SK-N-SH treated with all-trans-retinoic acid at 6 μM for 48 hours (cell line): ENCODE measurements at regions not wholly inside any gene's neighbourhood (a gene's known extent, or its start where the extent isn't known, plus 50 kb on each side); places are given as distances from the start of the nearest gene placed in this dataset.

Experiments
- ATAC-seq: fragments of 200-7000 bp; cut with Tn5 transposase; 3 replicates; pipeline ENCODE4 v1.9.1; 2020; ENCODE audit warnings: mild to moderate bottlenecking, moderate library complexity
- ARNTL ChIP-seq: fragments of 450-650 bp; formaldehyde crosslinking; IDR thresholded peaks from 2 replicates; pipeline ENCODE4 v1.5.0; 2020; ENCODE audit warnings: low read depth, mild to moderate bottlenecking, moderate library complexity, borderline replicate concordance
- BACH2 ChIP-seq: fragments of 250-450 bp; sonication (Bioruptor Pico); IDR thresholded peaks from 2 replicates; pipeline ENCODE4 v1.9.0; 2021; ENCODE audit warnings: mild to moderate bottlenecking, borderline replicate concordance
- CREB5 ChIP-seq: fragments of 250-450 bp; sonication (Bioruptor Pico); IDR thresholded peaks from 2 replicates; pipeline ENCODE4 v1.5.1; 2020; ENCODE audit warnings: low read depth, mild to moderate bottlenecking, moderate library complexity
- CSRNP3 ChIP-seq: fragments of 250-450 bp; sonication (Bioruptor Pico); IDR thresholded peaks from 2 replicates; pipeline ENCODE4 v1.5.1; 2021; ENCODE audit warnings: mild to moderate bottlenecking, moderate library complexity
- ESRRG ChIP-seq: fragments of 250-450 bp; sonication (Bioruptor Pico); IDR thresholded peaks from 2 replicates; pipeline ENCODE4 v1.6.1; 2021; ENCODE audit warnings: mild to moderate bottlenecking
- GLIS3 ChIP-seq: fragments of 250-450 bp; sonication (Bioruptor Pico); IDR thresholded peaks from 2 replicates; pipeline ENCODE4 v1.5.0; 2020; ENCODE audit warnings: mild to moderate bottlenecking, moderate library complexity
- ISL1 ChIP-seq: fragments of 250-450 bp; sonication (Bioruptor Pico); IDR thresholded peaks from 2 replicates; pipeline ENCODE4 v2.1.2; 2022; ENCODE audit warnings: mild to moderate bottlenecking, moderate library complexity
- OSR1 ChIP-seq: fragments of 250-450 bp; sonication (Bioruptor Pico); IDR thresholded peaks from 2 replicates; pipeline ENCODE4 v1.8.0; 2022; ENCODE audit warnings: moderate library complexity, mild to moderate bottlenecking, inconsistent platforms
- PATZ1 ChIP-seq: fragments of 250-450 bp; sonication (Bioruptor Pico); IDR thresholded peaks from 2 replicates; pipeline ENCODE4 v1.8.0; 2020; ENCODE audit warnings: mild to moderate bottlenecking, moderate library complexity, borderline replicate concordance
- POU6F1 ChIP-seq: fragments of 250-450 bp; sonication (Bioruptor Pico); IDR thresholded peaks from 2 replicates; pipeline ENCODE4 v1.8.0; 2021; ENCODE audit warnings: low read depth, mild to moderate bottlenecking, moderate library complexity, borderline replicate concordance
- PPARA ChIP-seq: fragments of 250-450 bp; sonication (Bioruptor Pico); IDR thresholded peaks from 2 replicates; pipeline ENCODE4 v1.5.0; 2020; ENCODE audit warnings: mild to moderate bottlenecking, borderline replicate concordance
- RARB ChIP-seq: fragments of 250-450 bp; sonication (Bioruptor Pico); IDR thresholded peaks from 2 replicates; pipeline ENCODE4 v1.8.0; 2021; ENCODE audit warnings: mild to moderate bottlenecking, moderate library complexity
- SNAI2 ChIP-seq: fragments of 250-450 bp; sonication (Bioruptor Pico); IDR thresholded peaks from 2 replicates; pipeline ENCODE4 v1.5.0; 2020; ENCODE audit warnings: mild to moderate bottlenecking, moderate library complexity
- TCF4 ChIP-seq: fragments of 250-450 bp; sonication (Bioruptor Pico); IDR thresholded peaks from 2 replicates; pipeline ENCODE4 v1.8.0; 2021; ENCODE audit warnings: mild to moderate bottlenecking, moderate library complexity, borderline replicate concordance
- TOX ChIP-seq: fragments of 250-450 bp; sonication (Bioruptor Pico); IDR thresholded peaks from 2 replicates; pipeline ENCODE4 v1.8.0; 2021; ENCODE audit warnings: mild to moderate bottlenecking, moderate library complexity, borderline replicate concordance
- TSHZ2 ChIP-seq: fragments of 250-450 bp; sonication (Bioruptor Pico); IDR thresholded peaks from 2 replicates; pipeline ENCODE4 v1.5.0; 2020; ENCODE audit warnings: mild to moderate bottlenecking, moderate library complexity
- ZC3H10 ChIP-seq: fragments of 250-450 bp; sonication (Bioruptor Pico); IDR thresholded peaks from 2 replicates; pipeline ENCODE4 v1.5.1; 2021; ENCODE audit warnings: mild to moderate bottlenecking, moderate library complexity
- ZFP3 ChIP-seq: fragments of 250-450 bp; sonication (Bioruptor Pico); IDR thresholded peaks from 2 replicates; pipeline ENCODE4 v1.5.0; 2020; ENCODE audit warnings: mild to moderate bottlenecking, moderate library complexity
- ZFP30 ChIP-seq: fragments of 450-650 bp; formaldehyde crosslinking; IDR thresholded peaks from 2 replicates; pipeline ENCODE4 v1.5.0; 2022; ENCODE audit warnings: mild to moderate bottlenecking, moderate library complexity
- ZNF565 ChIP-seq: fragments of 450-650 bp; formaldehyde crosslinking; conservative IDR thresholded peaks from 2 replicates; pipeline ENCODE4 v1.5.0; 2020; ENCODE audit warnings: low read depth, mild to moderate bottlenecking, moderate library complexity
- ZNF70 ChIP-seq: fragments of 450-650 bp; formaldehyde crosslinking; IDR thresholded peaks from 2 replicates; pipeline ENCODE4 v1.5.0; 2020; ENCODE audit warnings: mild to moderate bottlenecking, moderate library complexity
- ZNF8 ChIP-seq: fragments of 450-650 bp; formaldehyde crosslinking; IDR thresholded peaks from 2 replicates; pipeline ENCODE4 v1.5.0; 2020; ENCODE audit warnings: mild to moderate bottlenecking, moderate library complexity

- no peak for ATAC-seq
- TF ChIP-seq GLIS3 (no peak), POU6F1 (no peak), SNAI2 (no peak), BACH2 (CRISPR knock-in tag) (no peak), RARB (no peak), ZC3H10 (CRISPR knock-in tag) (no peak), ZNF70 (CRISPR knock-in tag) (no peak), TSHZ2 (CRISPR knock-in tag) (no peak), OSR1 (no peak), CREB5 (no peak), PPARA (CRISPR knock-in tag) (no peak), ZNF565 (no peak), TCF4 (CRISPR knock-in tag) (no peak), CSRNP3 (CRISPR knock-in tag) (no peak), ZNF8 (CRISPR knock-in tag) (no peak), ZFP30 (CRISPR knock-in tag) (no peak), PATZ1 (CRISPR knock-in tag) (no peak)
These were observed 1649.7 kb upstream of the SPRY2 start for GRCh38 chr13:81990652-81991051.

- ATAC-seq: no peak
- no peak for TF ChIP-seq ISL1
- TF ChIP-seq PATZ1 (CRISPR knock-in tag): no peak
- TF ChIP-seq OSR1: no peak
- TF ChIP-seq TOX (CRISPR knock-in tag): no peak
- TF ChIP-seq ARNTL (CRISPR knock-in tag): no peak
- TF ChIP-seq BACH2 (CRISPR knock-in tag): no peak
- TF ChIP-seq ZFP3 (CRISPR knock-in tag): no peak
- no peak for TF ChIP-seq CREB5
- TF ChIP-seq ZNF70 (CRISPR knock-in tag): no peak
- no peak for TF ChIP-seq ZNF565
- no peak for TF ChIP-seq RARB
- TF ChIP-seq TCF4 (CRISPR knock-in tag): no peak
- TF ChIP-seq ZC3H10 (CRISPR knock-in tag): no peak
- TF ChIP-seq TSHZ2 (CRISPR knock-in tag): no peak
- no peak for TF ChIP-seq ESRRG (CRISPR knock-in tag)
- no peak for TF ChIP-seq CSRNP3 (CRISPR knock-in tag)
These were observed 1647.6 kb upstream of the SPRY2 start for GRCh38 chr13:81988567-81988966.
